Uterus (tissue), 3 donors: ENCODE measurements at regions not wholly inside any gene's neighbourhood (a gene's known extent, or its start where the extent isn't known, plus 50 kb on each side); places are given as distances from the start of the nearest gene placed in this dataset.

Experiments
- DNase-seq, 2 donors: peaks; one replicate each; pipeline ENCODE4 v3.0.0-alpha.2; 2019 to 2020
- H3K27ac ChIP-seq, 2 donors: fragments of 200-600 bp; sonication (generic); 1 replicate in 1 of 2; 2 replicates in 1 of 2; pipeline ENCODE4 v1.5.1; 2016 to 2018
- H3K27me3 ChIP-seq, 2 donors: fragments of 200-600 bp; sonication (generic); one replicate each; pipeline ENCODE4 v1.5.1; 2018 to 2019; ENCODE audit warnings: control low read depth in 1 of 2
- H3K36me3 ChIP-seq, 2 donors: fragments of 200-600 bp; sonication (generic); one replicate each; pipeline ENCODE4 v1.5.1; 2019; ENCODE audit warnings: control low read depth in 1 of 2
- H3K4me1 ChIP-seq, 2 donors: fragments of 200-600 bp; sonication (generic); one replicate each; pipeline ENCODE4 v1.5.1; 2018 to 2019; ENCODE audit warnings: control low read depth in 1 of 2
- H3K4me3 ChIP-seq, 2 donors: fragments of 200-600 bp; sonication (generic); 1 replicate in 1 of 2; 2 replicates in 1 of 2; pipeline ENCODE4 v1.5.1; 2018 to 2019; ENCODE audit warnings: mild to moderate bottlenecking in 1 of 2
- H3K9me3 ChIP-seq, 2 donors: fragments of 200-600 bp; sonication (generic); one replicate each; pipeline ENCODE4 v1.5.1; 2019; ENCODE audit warnings: control low read depth in 1 of 2
- POLR2A ChIP-seq, 2 donors: fragments of 450-650 bp; IDR thresholded peaks; one replicate each; pipeline ENCODE4 v1.6.1; 2016; ENCODE audit warnings: antibody characterized with exemption in 2 of 2, mild to moderate bottlenecking in 1 of 2, moderate library complexity in 1 of 2
- intact Hi-C: fragments of 100-400 bp; cut with DNase I; formaldehyde crosslinking; loops from one replicate; pipeline ENCODE4 v1.15.1; 2023; ENCODE audit warnings: low total_unique reads
- TF ChIP-seq, protein P1 (sequence below), 4 experiments: fragments of 200-600 bp in 2 of 4; fragments of 450-650 bp in 2 of 4; sonication (generic) in 2 of 4; IDR thresholded peaks; one replicate each; pipeline ENCODE4 v1.5.1; 2016 to 2019; ENCODE audit warnings: antibody characterized with exemption in 4 of 4, mild to moderate bottlenecking in 2 of 4, moderate library complexity in 1 of 4
- donor health status: DM: yes; HTN: yes; CAD: no.

DNA sequence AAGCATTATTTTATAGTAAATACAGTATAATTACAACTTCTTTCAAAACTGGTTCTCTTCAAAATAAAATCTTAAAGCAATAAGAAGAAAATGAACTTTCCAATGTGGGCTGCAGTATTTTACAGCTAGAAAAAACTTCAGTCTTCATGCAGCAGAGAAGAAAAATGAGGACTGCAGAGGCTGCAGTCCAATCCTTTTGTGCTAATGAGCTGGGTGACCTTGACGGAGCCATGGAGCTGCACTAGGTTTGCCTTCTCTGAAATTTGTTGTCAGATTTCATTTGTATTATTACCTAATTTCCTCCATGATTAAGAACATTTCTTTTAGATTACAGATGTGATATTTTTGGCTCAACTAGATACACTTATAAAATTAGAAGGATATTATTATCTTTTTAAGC lies 245.2 kb upstream of the ADAMTS3 start:
- intact Hi-C loops: no loop called here
- no peak overlapping the region for H3K4me3 ChIP-seq

DNA sequence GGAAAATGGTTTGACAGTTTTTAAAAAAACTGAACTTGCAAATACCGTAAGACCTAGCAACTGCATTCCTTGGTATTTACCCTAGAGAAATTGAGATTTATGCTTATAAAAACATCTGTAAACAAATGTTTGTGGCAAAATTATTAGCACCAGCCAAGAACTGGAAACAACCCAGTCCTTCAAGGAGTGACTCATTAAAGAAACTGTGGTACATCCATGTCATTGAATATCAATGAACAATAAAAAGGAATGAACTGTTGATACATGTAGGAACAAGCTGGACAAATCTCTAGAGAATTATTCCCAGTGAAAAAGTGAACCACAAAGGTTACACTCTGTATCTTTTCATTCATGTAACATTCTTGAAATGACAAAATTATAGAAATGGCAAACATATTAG lies 240.2 kb upstream of the ADAMTS3 start:
- TF ChIP-seq, protein P1, sequence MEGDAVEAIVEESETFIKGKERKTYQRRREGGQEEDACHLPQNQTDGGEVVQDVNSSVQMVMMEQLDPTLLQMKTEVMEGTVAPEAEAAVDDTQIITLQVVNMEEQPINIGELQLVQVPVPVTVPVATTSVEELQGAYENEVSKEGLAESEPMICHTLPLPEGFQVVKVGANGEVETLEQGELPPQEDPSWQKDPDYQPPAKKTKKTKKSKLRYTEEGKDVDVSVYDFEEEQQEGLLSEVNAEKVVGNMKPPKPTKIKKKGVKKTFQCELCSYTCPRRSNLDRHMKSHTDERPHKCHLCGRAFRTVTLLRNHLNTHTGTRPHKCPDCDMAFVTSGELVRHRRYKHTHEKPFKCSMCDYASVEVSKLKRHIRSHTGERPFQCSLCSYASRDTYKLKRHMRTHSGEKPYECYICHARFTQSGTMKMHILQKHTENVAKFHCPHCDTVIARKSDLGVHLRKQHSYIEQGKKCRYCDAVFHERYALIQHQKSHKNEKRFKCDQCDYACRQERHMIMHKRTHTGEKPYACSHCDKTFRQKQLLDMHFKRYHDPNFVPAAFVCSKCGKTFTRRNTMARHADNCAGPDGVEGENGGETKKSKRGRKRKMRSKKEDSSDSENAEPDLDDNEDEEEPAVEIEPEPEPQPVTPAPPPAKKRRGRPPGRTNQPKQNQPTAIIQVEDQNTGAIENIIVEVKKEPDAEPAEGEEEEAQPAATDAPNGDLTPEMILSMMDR (IDR thresholded peaks at IDR 0.05): no peak
- no peak for TF ChIP-seq POLR2A (IDR thresholded peaks at IDR 0.05)
- no peak overlapping the region for H3K4me3 ChIP-seq
- no peaks in the 10 kb centered on the region for H3K27me3 ChIP-seq
- no peaks in the 10 kb centered on the region for H3K9me3 ChIP-seq
- intact Hi-C loops: no loop called here
- no peaks in the 10 kb centered on the region for H3K4me1 ChIP-seq
- no peak for DNase-seq
- no peaks in the 10 kb centered on the region for H3K36me3 ChIP-seq
- H3K27ac ChIP-seq: no peak overlapping the region

More for the DNA sequence above, 245.2 kb upstream of the ADAMTS3 start:
- Histone ChIP-seq H3K27me3 (no peaks in the 10 kb centered on the region), H3K4me1 (no peaks in the 10 kb centered on the region), H3K9me3 (no peaks in the 10 kb centered on the region), H3K27ac (no peak overlapping the region), H3K36me3 (no peaks in the 10 kb centered on the region)
- no peak for TF ChIP-seq POLR2A (IDR thresholded peaks at IDR 0.05)
- TF ChIP-seq, protein P1 (IDR thresholded peaks at IDR 0.05): no peak
- DNase-seq: no peak

DNA sequence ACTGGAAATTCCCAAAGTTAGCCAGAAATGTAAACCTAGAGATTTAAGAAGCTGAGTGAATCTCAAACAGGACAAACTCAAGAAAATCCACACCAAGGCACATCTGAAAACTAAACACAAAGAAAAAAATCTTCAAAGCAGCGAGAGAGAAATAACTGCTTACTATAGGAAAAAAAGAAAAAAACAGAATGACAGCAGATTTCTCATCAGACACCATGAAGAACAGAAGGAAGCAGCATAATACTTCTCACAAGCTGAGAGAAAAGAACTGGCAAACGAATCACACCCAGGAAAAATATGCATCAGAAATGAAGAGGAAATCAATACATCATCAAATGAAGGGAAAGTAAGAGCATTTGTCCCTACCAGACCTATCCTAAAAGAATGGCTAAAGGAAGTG lies 236.3 kb upstream of the ADAMTS3 start:
- H3K9me3 ChIP-seq: no peaks in the 10 kb centered on the region
- no peak overlapping the region for H3K4me3 ChIP-seq
- TF ChIP-seq, protein P1 (IDR thresholded peaks at IDR 0.05): no peak
- TF ChIP-seq POLR2A (IDR thresholded peaks at IDR 0.05): no peak
- no peak for DNase-seq
- H3K4me1 ChIP-seq: no peaks in the 10 kb centered on the region
- H3K27ac ChIP-seq: no peak overlapping the region
- no peaks in the 10 kb centered on the region for H3K36me3 ChIP-seq
- intact Hi-C loops: no loop called here
- H3K27me3 ChIP-seq: no peaks in the 10 kb centered on the region

DNA sequence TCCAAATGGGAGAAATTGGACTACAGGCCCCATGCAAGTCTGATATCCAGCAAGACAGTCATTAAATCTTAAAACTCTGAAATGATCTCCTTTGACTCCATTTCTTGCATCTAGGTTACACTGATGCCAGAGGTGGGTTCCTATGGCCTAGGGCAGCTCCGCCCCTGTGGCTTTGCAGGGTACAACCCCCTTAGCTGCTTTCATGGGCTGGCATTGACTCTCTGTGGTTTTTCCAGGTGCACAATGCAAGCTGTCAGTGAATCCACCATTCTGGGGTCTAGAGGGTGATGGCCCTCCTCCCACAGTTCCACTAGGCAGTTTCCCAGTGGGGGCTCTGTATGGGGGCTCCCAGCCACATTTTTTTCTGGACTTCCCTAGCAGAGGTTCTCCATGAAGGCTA lies 228.5 kb upstream of the ADAMTS3 start:
- Histone ChIP-seq H3K4me3 (no peak overlapping the region), H3K4me1 (no peaks in the 10 kb centered on the region), H3K27ac (no peak overlapping the region), H3K27me3 (no peaks in the 10 kb centered on the region), H3K36me3 (no peaks in the 10 kb centered on the region), H3K9me3 (no peaks in the 10 kb centered on the region)
- intact Hi-C loops: no loop called here
- no peak for DNase-seq
- TF ChIP-seq, protein P1 (IDR thresholded peaks at IDR 0.05): no peak
- TF ChIP-seq POLR2A (IDR thresholded peaks at IDR 0.05): no peak

DNA sequence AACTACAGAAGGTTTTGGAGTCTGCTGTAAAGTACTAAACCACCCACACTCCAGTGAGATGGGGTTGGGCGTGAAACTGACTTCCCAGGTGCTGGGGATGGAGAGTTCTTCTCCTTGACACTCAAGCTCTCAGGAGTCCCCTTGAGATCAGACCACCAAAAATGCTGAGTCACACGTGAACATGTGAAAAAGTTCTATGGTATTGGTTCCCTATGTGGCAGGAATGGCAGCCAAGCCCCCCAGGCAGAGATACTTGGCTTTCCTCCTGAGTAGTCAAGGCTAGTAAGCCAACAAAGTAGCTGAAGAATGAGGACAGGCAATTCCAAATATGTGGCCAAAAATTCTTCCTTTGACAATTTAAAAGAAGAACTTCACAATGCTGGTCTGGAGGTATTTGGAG lies 222.0 kb upstream of the ADAMTS3 start:
- Histone ChIP-seq H3K4me1 (no peaks in the 10 kb centered on the region), H3K9me3 (no peaks in the 10 kb centered on the region), H3K27me3 (no peaks in the 10 kb centered on the region), H3K27ac (no peak overlapping the region), H3K4me3 (no peak overlapping the region), H3K36me3 (no peaks in the 10 kb centered on the region)
- DNase-seq: no peak
- intact Hi-C loops: no loop called here
- TF ChIP-seq, protein P1 (IDR thresholded peaks at IDR 0.05): no peak
- TF ChIP-seq POLR2A (IDR thresholded peaks at IDR 0.05): no peak
